Esophagus squamous epithelium (tissue), 5 donors: ENCODE measurements at regions not wholly inside any gene's neighbourhood (a gene's known extent, or its start where the extent isn't known, plus 50 kb on each side); places are given as distances from the start of the nearest gene placed in this dataset.

Experiments used
- DNase-seq: peaks from one replicate; lab custom pipeline; 2025; lab: John Stamatoyannopoulos, UW
- H3K27ac ChIP-seq, 4 donors: fragments of 200-600 bp; sonication (generic); one replicate each; pipeline ENCODE4 v1.5.1; 2016 to 2019; ENCODE audit warnings: mild to moderate bottlenecking in 1 of 4
- H3K27me3 ChIP-seq, 4 donors: fragments of 200-600 bp; sonication (generic); 1 replicate in 3 of 4; 2 replicates in 1 of 4; pipeline versions ENCODE4 v1.5.1 to v1.6.0; 2017 to 2021; ENCODE audit warnings: antibody characterized with exemption in 1 of 4
- H3K36me3 ChIP-seq, 3 donors: fragments of 200-600 bp; sonication (generic); one replicate each; pipeline ENCODE4 v1.5.1; 2016 to 2019
- H3K4me1 ChIP-seq, 3 donors: fragments of 200-600 bp; sonication (generic); one replicate each; pipeline ENCODE4 v1.5.1; 2017 to 2019
- H3K4me3 ChIP-seq, 4 donors: fragments of 200-600 bp; sonication (generic); 1 replicate in 3 of 4; 2 replicates in 1 of 4; pipeline ENCODE4 v1.5.1; 2016 to 2019; ENCODE audit warnings: mild to moderate bottlenecking in 2 of 4, moderate library complexity in 1 of 4
- H3K9me3 ChIP-seq, 3 donors: fragments of 200-600 bp; sonication (generic); one replicate each; pipeline ENCODE4 v1.5.1; 2016 to 2019
- CTCF ChIP-seq, 6 experiments: fragments of 450-650 bp in 4 of 6; fragments of 200-600 bp in 2 of 6; sonication (generic) in 2 of 6; IDR thresholded peaks; one replicate each; pipeline ENCODE4 v1.5.1; 2016 to 2019; ENCODE audit warnings: antibody characterized with exemption in 6 of 6, mild to moderate bottlenecking in 4 of 6, moderate library complexity in 4 of 6
- POLR2A ChIP-seq, 4 donors: fragments of 450-650 bp; IDR thresholded peaks; one replicate each; pipeline ENCODE4 v1.6.1; 2017; ENCODE audit warnings: antibody characterized with exemption in 4 of 4, mild to moderate bottlenecking in 4 of 4, moderate library complexity in 3 of 4
- WGBS, 2 donors: methylation state at CpG; one replicate each; pipeline ENCODE4 v1.1.5; 2018; 5-methylcytosine and 5-hydroxymethylcytosine counted together
- intact Hi-C: fragments of 100-400 bp; cut with DNase I; formaldehyde crosslinking; loops from one replicate; pipeline ENCODE4 v1.15.0; 2022
- donor health status: DM: yes; HTN: yes; CAD: no.

GRCh38 chr2:21361957-21362486 lies 238.3 kb downstream of the TDRD15 start:
- no peaks in the 10 kb centered on the region for H3K9me3 ChIP-seq
- no peaks in the 10 kb centered on the region for H3K27me3 ChIP-seq
- no peak for DNase-seq
- intact Hi-C loops, result no loop called here
- no peak overlapping the region for H3K27ac ChIP-seq
- 54 to 79% methylated on average over 5 of the region's 5 CpGs for WGBS, 2 donors
- TF ChIP-seq POLR2A (IDR thresholded peaks at IDR 0.05) (no peak), CTCF (IDR thresholded peaks at IDR 0.05) (no peak)
- no peaks in the 10 kb centered on the region for H3K4me1 ChIP-seq
- H3K36me3 ChIP-seq, result no peaks in the 10 kb centered on the region
- H3K4me3 ChIP-seq, result no peak overlapping the region

GRCh38 chr2:21363364-21363763 lies 239.6 kb downstream of the TDRD15 start:
- no peaks in the 10 kb centered on the region for H3K36me3 ChIP-seq
- no peaks in the 10 kb centered on the region for H3K4me1 ChIP-seq
- H3K27ac ChIP-seq, result no peak overlapping the region
- 72 to 83% methylated on average over 3 of the region's 3 CpGs for WGBS, 2 donors
- DNase-seq, result no peak
- intact Hi-C loops, result no loop called here
- TF ChIP-seq POLR2A (IDR thresholded peaks at IDR 0.05) (no peak), CTCF (IDR thresholded peaks at IDR 0.05) (no peak)
- H3K27me3 ChIP-seq, result no peaks in the 10 kb centered on the region
- no peaks in the 10 kb centered on the region for H3K9me3 ChIP-seq
- no peak overlapping the region for H3K4me3 ChIP-seq

- Histone ChIP-seq H3K27me3 (no peaks in the 10 kb centered on the region), H3K4me3 (no peak overlapping the region), H3K9me3 (no peaks in the 10 kb centered on the region), H3K27ac (no peak overlapping the region), H3K36me3 (no peaks in the 10 kb centered on the region), H3K4me1 (no peaks in the 10 kb centered on the region)
- 87 to 90% methylated on average over 3 of the region's 3 CpGs for WGBS, 2 donors
- TF ChIP-seq POLR2A (IDR thresholded peaks at IDR 0.05) (no peak), CTCF (IDR thresholded peaks at IDR 0.05) (no peak)
- intact Hi-C loops, result no loop called here
- DNase-seq, result no peak
Measured at GRCh38 chr2:21367421-21367820, 243.7 kb downstream of the TDRD15 start.

- H3K27me3 ChIP-seq, result no peaks in the 10 kb centered on the region
- no peaks in the 10 kb centered on the region for H3K4me1 ChIP-seq
- H3K27ac ChIP-seq, result no peak overlapping the region
- no peaks in the 10 kb centered on the region for H3K36me3 ChIP-seq
- no peak for DNase-seq
- no peaks in the 10 kb centered on the region for H3K9me3 ChIP-seq
- intact Hi-C loops, result no loop called here
- no peak overlapping the region for H3K4me3 ChIP-seq
- 83 to 93% methylated on average over 1 to 2 of the region's 2 CpGs for WGBS, 2 donors
- TF ChIP-seq POLR2A (IDR thresholded peaks at IDR 0.05), result no peak
- TF ChIP-seq CTCF (IDR thresholded peaks at IDR 0.05), result no peak
Measured at GRCh38 chr2:21369787-21370186, 246.0 kb downstream of the TDRD15 start.

- H3K27me3 ChIP-seq, result no peaks in the 10 kb centered on the region
- H3K9me3 ChIP-seq, result no peaks in the 10 kb centered on the region
- H3K27ac ChIP-seq, result no peak overlapping the region
- H3K36me3 ChIP-seq, result no peaks in the 10 kb centered on the region
- no peaks in the 10 kb centered on the region for H3K4me1 ChIP-seq
- no peak overlapping the region for H3K4me3 ChIP-seq
- DNase-seq, result no peak
- WGBS, 2 donors, result 68 to 72% methylated on average over 5 of the region's 5 CpGs
- intact Hi-C loops, result no loop called here
- TF ChIP-seq POLR2A (IDR thresholded peaks at IDR 0.05), result no peak
- TF ChIP-seq CTCF (IDR thresholded peaks at IDR 0.05), result no peak
Measured at GRCh38 chr2:21371499-21372003, 247.8 kb downstream of the TDRD15 start.
